Natural killer cell (primary cell): ENCODE measurements at regions not wholly inside any gene's neighbourhood (a gene's known extent, or its start where the extent isn't known, plus 50 kb on each side); places are given as distances from the start of the nearest gene placed in this dataset.

Experiments
- ATAC-seq, 3 donors: fragments of 150-1000 bp in 2 of 3; fragments of 200-7000 bp in 1 of 3; cut with Tn5 transposase; 1 replicate in 1 of 3; 2 replicates in 2 of 3; pipeline ENCODE4 v1.10.0; 2021; ENCODE audit warnings: mild to moderate bottlenecking in 2 of 3, moderate library complexity in 2 of 3
- DNase-seq, 2 donors: peaks; one replicate each; pipeline versions ENCODE4 v3.0.0 to v3.0.0-alpha.2; 2013 to 2021; ENCODE audit warnings: mixed read lengths in 1 of 2
- H3K27ac ChIP-seq: one replicate; pipeline ENCODE4 v1.5.1; 2013; ENCODE audit warnings: mild to moderate bottlenecking, low read length
- H3K27me3 ChIP-seq: one replicate; pipeline ENCODE4 v1.6.1; 2013; ENCODE audit warnings: low read length; ENCODE audit not compliant: control insufficient read depth, insufficient read depth
- H3K36me3 ChIP-seq: one replicate; pipeline ENCODE4 v1.6.1; 2013; ENCODE audit warnings: low read length; ENCODE audit not compliant: control insufficient read depth, insufficient read depth
- H3K4me1 ChIP-seq: one replicate; pipeline ENCODE4 v1.6.1; 2013; ENCODE audit warnings: low read length; ENCODE audit not compliant: control insufficient read depth, insufficient read depth
- H3K4me3 ChIP-seq: one replicate; pipeline ENCODE4 v1.5.1; 2013; ENCODE audit warnings: low read length
- H3K9me3 ChIP-seq: one replicate; pipeline ENCODE4 v1.6.1; 2013; ENCODE audit warnings: low read length; ENCODE audit not compliant: control insufficient read depth, insufficient read depth
- H3K27ac Mint-ChIP-seq, 2 donors: one replicate each; pipeline ENCODE4 v1.8.0; 2022; ENCODE audit warnings: mild to moderate bottlenecking in 2 of 2, mixed read lengths in 2 of 2, moderate library complexity in 1 of 2
- H3K27me3 Mint-ChIP-seq, 2 donors: one replicate each; pipeline ENCODE4 v1.8.0; 2022; ENCODE audit warnings: low read depth in 2 of 2, mixed read lengths in 2 of 2
- H3K36me3 Mint-ChIP-seq: one replicate; pipeline ENCODE4 v1.8.0; 2022; ENCODE audit warnings: mixed read lengths
- H3K4me1 Mint-ChIP-seq, 2 donors: one replicate each; pipeline ENCODE4 v1.8.0; 2022; ENCODE audit warnings: mixed read lengths in 2 of 2
- H3K4me3 Mint-ChIP-seq: one replicate; pipeline ENCODE4 v1.8.0; 2022; ENCODE audit warnings: mild to moderate bottlenecking, moderate library complexity, mixed read lengths
- H3K9me3 Mint-ChIP-seq, 2 donors: one replicate each; pipeline ENCODE4 v1.8.0; 2022; ENCODE audit warnings: mixed read lengths in 2 of 2
- WGBS: methylation state at CpG from one replicate; pipeline ENCODE4 v1.1.7; 2013; ENCODE audit warnings: missing lambda C conversion rate; ENCODE audit not compliant: insufficient coverage; 5-methylcytosine and 5-hydroxymethylcytosine counted together
- intact Hi-C: fragments of 100-400 bp; cut with micrococcal nuclease; formaldehyde crosslinking; loops from one replicate; pipeline ENCODE4 v1.14.2; 2022
- TF ChIP-seq, protein P1 (sequence below): fragments of 200-600 bp; IDR thresholded peaks from one replicate; pipeline ENCODE4 v1.8.0; 2022; ENCODE audit warnings: antibody characterized with exemption

DNA sequence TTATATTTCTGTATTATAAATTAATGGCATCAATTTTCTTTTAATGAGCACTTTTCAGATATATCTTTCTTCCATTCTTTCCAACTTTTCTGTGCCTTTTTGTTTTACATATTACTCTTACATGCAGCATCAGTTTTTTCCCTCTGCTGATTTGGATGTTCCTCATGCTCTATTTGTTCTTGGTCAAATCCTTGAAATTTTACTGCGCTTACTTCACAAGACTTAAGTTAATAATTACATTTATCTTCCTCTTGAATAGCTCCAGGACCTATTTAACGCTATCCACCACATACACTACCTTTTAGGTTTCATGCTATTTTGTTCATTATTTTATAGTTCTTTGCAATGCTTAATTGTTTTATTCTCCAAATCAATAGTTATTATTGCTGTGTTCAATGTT is 97.6 kb upstream of the CTTNBP2 start:
- TF ChIP-seq, protein P1, sequence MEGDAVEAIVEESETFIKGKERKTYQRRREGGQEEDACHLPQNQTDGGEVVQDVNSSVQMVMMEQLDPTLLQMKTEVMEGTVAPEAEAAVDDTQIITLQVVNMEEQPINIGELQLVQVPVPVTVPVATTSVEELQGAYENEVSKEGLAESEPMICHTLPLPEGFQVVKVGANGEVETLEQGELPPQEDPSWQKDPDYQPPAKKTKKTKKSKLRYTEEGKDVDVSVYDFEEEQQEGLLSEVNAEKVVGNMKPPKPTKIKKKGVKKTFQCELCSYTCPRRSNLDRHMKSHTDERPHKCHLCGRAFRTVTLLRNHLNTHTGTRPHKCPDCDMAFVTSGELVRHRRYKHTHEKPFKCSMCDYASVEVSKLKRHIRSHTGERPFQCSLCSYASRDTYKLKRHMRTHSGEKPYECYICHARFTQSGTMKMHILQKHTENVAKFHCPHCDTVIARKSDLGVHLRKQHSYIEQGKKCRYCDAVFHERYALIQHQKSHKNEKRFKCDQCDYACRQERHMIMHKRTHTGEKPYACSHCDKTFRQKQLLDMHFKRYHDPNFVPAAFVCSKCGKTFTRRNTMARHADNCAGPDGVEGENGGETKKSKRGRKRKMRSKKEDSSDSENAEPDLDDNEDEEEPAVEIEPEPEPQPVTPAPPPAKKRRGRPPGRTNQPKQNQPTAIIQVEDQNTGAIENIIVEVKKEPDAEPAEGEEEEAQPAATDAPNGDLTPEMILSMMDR = no peak
- intact Hi-C loops = no loop called here
- Mint-ChIP-seq H3K27ac (no peak overlapping the region), H3K27me3 (no peaks in the 10 kb centered on the region), H3K4me3 (no peak overlapping the region), H3K4me1 (no peaks in the 10 kb centered on the region), H3K9me3 (peaks cover 3 to 8% of the 10 kb centered on the region in 2 donors), H3K36me3 (no peaks in the 10 kb centered on the region)
- H3K36me3 ChIP-seq = no peaks in the 10 kb centered on the region
- no peaks in the 10 kb centered on the region for H3K27me3 ChIP-seq
- no peak for DNase-seq
- H3K9me3 ChIP-seq = no peaks in the 10 kb centered on the region
- H3K4me3 ChIP-seq = no peak overlapping the region
- no peak for ATAC-seq
- H3K27ac ChIP-seq = no peak overlapping the region
- no peaks in the 10 kb centered on the region for H3K4me1 ChIP-seq
- WGBS = 100% methylated on average over 1 of the region's 2 CpGs

- Histone ChIP-seq H3K4me1 (no peaks in the 10 kb centered on the region), H3K36me3 (no peaks in the 10 kb centered on the region), H3K27me3 (no peaks in the 10 kb centered on the region), H3K9me3 (no peaks in the 10 kb centered on the region), H3K4me3 (no peak overlapping the region), H3K27ac (no peak overlapping the region)
- ATAC-seq (no peak), DNase-seq (no peak)
- 84% methylated on average over 10 of the region's 11 CpGs for WGBS
- Mint-ChIP-seq H3K4me3 (no peak overlapping the region), H3K27ac (no peak overlapping the region), H3K27me3 (no peaks in the 10 kb centered on the region), H3K36me3 (no peaks in the 10 kb centered on the region), H3K4me1 (no peaks in the 10 kb centered on the region), H3K9me3 (peaks cover 3 to 6% of the 10 kb centered on the region in 2 donors)
- intact Hi-C loops = no loop called here
- TF ChIP-seq, protein P1 = no peak
These were observed 98.5 kb upstream of the CTTNBP2 start for GRCh38 chr7:117971556-117972244.

DNA sequence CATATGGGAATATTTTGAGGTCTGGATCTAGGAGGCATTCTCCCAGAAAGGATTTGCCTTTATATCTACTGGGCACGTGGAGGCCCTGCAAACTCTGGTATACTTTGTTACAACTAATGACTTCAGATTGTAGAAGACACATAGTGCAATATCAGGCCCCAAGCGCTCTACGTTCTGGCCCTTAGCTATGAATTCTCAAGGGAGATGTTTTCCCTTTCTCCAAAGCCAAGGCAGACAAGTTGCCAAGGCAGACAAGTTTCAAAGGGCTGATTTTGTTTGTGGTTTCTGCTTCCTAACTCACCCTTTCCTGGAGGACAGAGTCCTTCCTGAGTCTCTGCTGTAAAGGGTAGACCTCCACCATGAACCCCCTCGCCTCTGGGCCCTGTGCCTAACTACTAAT is 99.4 kb upstream of the CTTNBP2 start:
- Histone ChIP-seq H3K4me3 (no peak overlapping the region), H3K36me3 (no peaks in the 10 kb centered on the region), H3K27me3 (no peaks in the 10 kb centered on the region), H3K4me1 (no peaks in the 10 kb centered on the region), H3K9me3 (no peaks in the 10 kb centered on the region), H3K27ac (no peak overlapping the region)
- Mint-ChIP-seq H3K27me3 (no peaks in the 10 kb centered on the region), H3K4me1 (no peaks in the 10 kb centered on the region), H3K27ac (no peak overlapping the region), H3K36me3 (no peaks in the 10 kb centered on the region), H3K4me3 (no peak overlapping the region), H3K9me3 (peaks cover 3 to 6% of the 10 kb centered on the region in 2 donors)
- TF ChIP-seq, protein P1 = no peak
- no peak for DNase-seq
- intact Hi-C loops = no loop called here
- no peak for ATAC-seq
- WGBS = 80% methylated on average over 4 of the region's 4 CpGs

DNA sequence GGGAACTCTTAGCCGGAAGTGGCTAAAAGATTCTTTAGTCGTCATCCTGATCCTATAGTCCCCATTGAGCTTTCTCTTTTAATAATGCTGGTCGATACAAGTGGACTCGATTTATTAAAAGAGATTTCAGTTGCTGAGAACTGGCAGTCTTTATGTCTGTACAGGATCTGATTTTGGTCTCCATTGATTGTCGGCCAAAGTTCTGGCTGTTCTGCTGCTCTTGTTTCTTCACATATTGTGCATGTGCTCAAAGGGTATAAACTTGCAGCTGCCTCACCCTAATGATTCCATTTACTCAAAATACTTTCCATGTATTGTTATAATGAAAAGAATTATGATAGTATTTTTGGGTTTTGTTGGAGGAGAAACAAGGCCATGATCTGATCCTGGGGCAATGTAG is 100.7 kb upstream of the CTTNBP2 start:
- no peak for ATAC-seq
- Mint-ChIP-seq H3K4me3 (no peak overlapping the region), H3K4me1 (no peaks in the 10 kb centered on the region), H3K27ac (no peak overlapping the region), H3K9me3 (peaks cover 3 to 6% of the 10 kb centered on the region in 2 donors), H3K27me3 (no peaks in the 10 kb centered on the region), H3K36me3 (no peaks in the 10 kb centered on the region)
- H3K4me3 ChIP-seq = no peak overlapping the region
- no peaks in the 10 kb centered on the region for H3K36me3 ChIP-seq
- DNase-seq = no peak
- no peaks in the 10 kb centered on the region for H3K27me3 ChIP-seq
- WGBS = 82% methylated on average over 5 of the region's 5 CpGs
- intact Hi-C loops = no loop called here
- H3K9me3 ChIP-seq = no peaks in the 10 kb centered on the region
- TF ChIP-seq, protein P1 = no peak
- H3K27ac ChIP-seq = no peak overlapping the region
- H3K4me1 ChIP-seq = no peaks in the 10 kb centered on the region
